Astrocyte (in vitro differentiated cells and primary cell): ENCODE measurements at regions not wholly inside any gene's neighbourhood (a gene's known extent, or its start where the extent isn't known, plus 50 kb on each side); places are given as distances from the start of the nearest gene placed in this dataset.

Source experiments
- DNase-seq: peaks from one replicate; pipeline ENCODE4 v3.0.0-alpha.2; 2010; ENCODE audit warnings: low read depth
- FAIRE-seq: peaks from 2 replicates; lab custom pipeline; 2011; peaks lifted over from hg19 to GRCh38; lab: Jason Lieb, UNC
- H2AFZ ChIP-seq: 2 replicates; pipeline ENCODE4 v1.6.0; 2012; ENCODE audit warnings: low read depth, low read length, inconsistent platforms
- H3K27ac ChIP-seq: 2 replicates; pipeline ENCODE4 v1.5.1; 2011; ENCODE audit warnings: low read depth, low read length, inconsistent platforms
- H3K27me3 ChIP-seq: 2 replicates; pipeline ENCODE4 v1.6.0; 2011; ENCODE audit warnings: low read length, inconsistent platforms; ENCODE audit not compliant: insufficient read depth
- H3K36me3 ChIP-seq: 2 replicates; pipeline ENCODE4 v1.5.1; 2011; ENCODE audit warnings: low read length, inconsistent platforms; ENCODE audit not compliant: insufficient read depth
- H3K4me1 ChIP-seq: 2 replicates; pipeline ENCODE4 v1.5.1; 2011; ENCODE audit warnings: low read length, inconsistent platforms; ENCODE audit not compliant: insufficient read depth
- H3K4me2 ChIP-seq: 2 replicates; pipeline ENCODE4 v1.6.0; 2012; ENCODE audit warnings: low read length, inconsistent platforms
- H3K4me3 ChIP-seq: 2 replicates; pipeline ENCODE4 v1.5.1; 2011; ENCODE audit warnings: low read depth, mild to moderate bottlenecking, low read length, inconsistent platforms; ENCODE audit not compliant: insufficient read depth
- H3K79me2 ChIP-seq: 2 replicates; pipeline ENCODE4 v1.6.0; 2012; ENCODE audit warnings: mild to moderate bottlenecking, low read length, inconsistent platforms; ENCODE audit not compliant: insufficient read depth
- H3K9ac ChIP-seq: 2 replicates; pipeline ENCODE4 v1.6.0; 2012; ENCODE audit warnings: mild to moderate bottlenecking, low read length, inconsistent platforms
- H3K9me3 ChIP-seq: 2 replicates; pipeline ENCODE4 v1.5.1; 2012; ENCODE audit warnings: low read depth, mild to moderate bottlenecking, low read length, inconsistent platforms; ENCODE audit not compliant: insufficient read depth
- H4K20me1 ChIP-seq: 2 replicates; pipeline ENCODE4 v1.6.0; 2012; ENCODE audit warnings: low read length, inconsistent platforms; ENCODE audit not compliant: insufficient read depth
- H3K27ac Mint-ChIP-seq: one replicate; pipeline ENCODE4 v1.8.0; 2021; ENCODE audit warnings: mild to moderate bottlenecking, mixed read lengths; ENCODE audit not compliant: unreplicated experiment
- H3K27me3 Mint-ChIP-seq: one replicate; pipeline ENCODE4 v1.8.0; 2021; ENCODE audit warnings: low read depth, mixed read lengths; ENCODE audit not compliant: unreplicated experiment
- H3K36me3 Mint-ChIP-seq: one replicate; pipeline ENCODE4 v1.8.0; 2021; ENCODE audit warnings: low read depth, mixed read lengths; ENCODE audit not compliant: unreplicated experiment
- H3K4me1 Mint-ChIP-seq: one replicate; pipeline ENCODE4 v1.8.0; 2021; ENCODE audit warnings: low read depth, mixed read lengths; ENCODE audit not compliant: unreplicated experiment
- H3K4me3 Mint-ChIP-seq: one replicate; pipeline ENCODE4 v1.8.0; 2021; ENCODE audit warnings: mild to moderate bottlenecking, moderate library complexity, mixed read lengths; ENCODE audit not compliant: unreplicated experiment
- H3K9me3 Mint-ChIP-seq: one replicate; pipeline ENCODE4 v1.8.0; 2021; ENCODE audit warnings: mild to moderate bottlenecking, mixed read lengths; ENCODE audit not compliant: unreplicated experiment
- CTCF ChIP-seq: IDR thresholded peaks from 2 replicates; pipeline ENCODE4 v1.5.1; 2011; ENCODE audit warnings: low read depth, mild to moderate bottlenecking, inconsistent platforms, low read length, moderate library complexity; ENCODE audit not compliant: insufficient read depth
- EZH2 ChIP-seq: IDR thresholded peaks from 2 replicates; pipeline ENCODE4 v1.6.1; 2012; ENCODE audit warnings: mild to moderate bottlenecking, low read length, inconsistent platforms; ENCODE audit not compliant: insufficient read depth

- no peaks in the 10 kb centered on the region for H3K9me3 ChIP-seq
- DNase-seq, result no peak
- TF ChIP-seq EZH2, result no peak
- TF ChIP-seq CTCF, result no peak
- H3K4me2 ChIP-seq, result no peak overlapping the region
- FAIRE-seq, result no peak
- no peak overlapping the region for H3K4me3 ChIP-seq
- H4K20me1 ChIP-seq, result no peaks in the 10 kb centered on the region
- no peaks in the 10 kb centered on the region for H3K4me1 ChIP-seq
- H3K27ac ChIP-seq, result no peak overlapping the region
- H2AFZ ChIP-seq, result no peak overlapping the region
- Mint-ChIP-seq H3K36me3 (no peaks in the 10 kb centered on the region), H3K4me3 (no peak overlapping the region), H3K9me3 (peaks cover 2% of the 10 kb centered on the region), H3K4me1 (no peaks in the 10 kb centered on the region), H3K27me3 (no peaks in the 10 kb centered on the region), H3K27ac (no peak overlapping the region)
- no peaks in the 10 kb centered on the region for H3K27me3 ChIP-seq
- no peak overlapping the region for H3K9ac ChIP-seq
- H3K36me3 ChIP-seq, result no peaks in the 10 kb centered on the region
- H3K79me2 ChIP-seq, result no peaks in the 10 kb centered on the region
Observed at GRCh38 chrX:122878269-122878668, 305.8 kb upstream of the GRIA3 start.

DNA sequence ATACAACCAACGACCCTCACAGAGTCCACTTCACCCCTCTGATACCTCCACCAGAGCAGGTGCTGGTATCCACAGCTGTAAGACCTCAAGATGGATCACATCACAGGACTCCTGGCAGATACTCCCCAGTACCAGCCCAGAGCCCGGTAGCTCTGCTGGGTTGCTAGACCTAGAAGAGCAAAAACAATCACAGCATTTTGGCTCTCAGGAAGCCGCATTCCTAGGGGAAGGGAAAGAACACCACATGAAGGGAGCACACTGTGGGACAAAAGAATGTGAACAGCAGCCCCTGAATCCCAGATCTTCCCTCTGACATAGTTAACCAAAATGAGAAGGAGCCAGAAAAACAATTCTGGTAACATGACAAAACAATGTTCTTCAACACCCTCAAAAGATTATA lies 303.1 kb upstream of the GRIA3 start:
- Histone ChIP-seq H3K9me3 (no peaks in the 10 kb centered on the region), H3K4me1 (no peaks in the 10 kb centered on the region), H2AFZ (no peak overlapping the region), H4K20me1 (no peaks in the 10 kb centered on the region), H3K27ac (no peak overlapping the region), H3K36me3 (no peaks in the 10 kb centered on the region), H3K4me2 (no peak overlapping the region), H3K9ac (no peak overlapping the region), H3K4me3 (no peak overlapping the region), H3K27me3 (no peaks in the 10 kb centered on the region), H3K79me2 (no peaks in the 10 kb centered on the region)
- Mint-ChIP-seq H3K4me1 (no peaks in the 10 kb centered on the region), H3K4me3 (no peak overlapping the region), H3K9me3 (peaks cover 2% of the 10 kb centered on the region), H3K36me3 (no peaks in the 10 kb centered on the region), H3K27ac (no peak overlapping the region), H3K27me3 (no peaks in the 10 kb centered on the region)
- no peak for TF ChIP-seq EZH2
- TF ChIP-seq CTCF, result no peak
- peak; percentile 55 for FAIRE-seq
- DNase-seq, result no peak

DNA sequence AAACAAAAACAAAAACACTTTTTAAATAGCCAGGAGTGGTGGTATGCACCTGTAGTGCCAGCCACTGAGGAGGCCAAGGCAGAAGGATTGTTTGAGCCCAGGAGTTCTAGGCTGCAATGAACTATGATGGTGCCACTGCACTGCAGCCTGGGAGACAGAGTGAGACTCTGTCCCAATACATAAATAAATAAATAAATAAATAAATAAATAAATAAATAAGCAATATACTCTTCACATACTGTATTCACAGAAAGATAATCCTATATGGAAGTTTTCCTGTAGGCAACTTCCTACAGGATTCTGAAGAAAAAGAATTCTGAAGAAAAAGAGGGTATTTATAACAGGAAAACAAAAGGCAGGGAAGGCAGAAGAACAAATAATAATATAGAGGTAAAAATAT lies 293.3 kb upstream of the GRIA3 start:
- H3K4me3 Mint-ChIP-seq, result no peak overlapping the region

More for the DNA sequence above, 293.3 kb upstream of the GRIA3 start:
- no peak overlapping the region for H3K27ac ChIP-seq
- no peaks in the 10 kb centered on the region for H3K4me1 ChIP-seq
- no peaks in the 10 kb centered on the region for H3K27me3 Mint-ChIP-seq
- no peaks in the 10 kb centered on the region for H3K9me3 ChIP-seq
- H3K36me3 ChIP-seq, result no peaks in the 10 kb centered on the region
- no peak overlapping the region for H3K4me3 ChIP-seq
- H2AFZ ChIP-seq, result no peak overlapping the region
- H3K9ac ChIP-seq, result no peak overlapping the region
- no peak overlapping the region for H3K27ac Mint-ChIP-seq
- H3K27me3 ChIP-seq, result no peaks in the 10 kb centered on the region
- H3K4me1 Mint-ChIP-seq, result no peaks in the 10 kb centered on the region
- H3K9me3 Mint-ChIP-seq, result no peaks in the 10 kb centered on the region
- no peak for TF ChIP-seq CTCF
- no peak for TF ChIP-seq EZH2
- H4K20me1 ChIP-seq, result no peaks in the 10 kb centered on the region
- FAIRE-seq (no peak), DNase-seq (no peak)
- H3K36me3 Mint-ChIP-seq, result no peaks in the 10 kb centered on the region
- no peaks in the 10 kb centered on the region for H3K79me2 ChIP-seq
- H3K4me2 ChIP-seq, result no peak overlapping the region
